NOMO-1 (cell line): ENCODE measurements at regions not wholly inside any gene's neighbourhood (a gene's known extent, or its start where the extent isn't known, plus 50 kb on each side); places are given as distances from the start of the nearest gene placed in this dataset.
A peak's percentile ranks its signal among the peaks of the same experiment; 100 is the strongest.
"Not testable (repeated sequence)": the region's sequence is repeated elsewhere in the genome, so short reads cannot be mapped to it uniquely, and the experiment has no call there.

ENCODE experiments used
- DNase-seq, 2 experiments: peaks; one replicate each; lab custom pipeline; 2025; ENCODE audit not compliant: unreplicated experiment in 2 of 2; lab: John Stamatoyannopoulos, UW

- DNase-seq = not testable (repeated sequence)
Measured at GRCh38 chr2:76697439-76697838, 824.7 kb downstream of the LRRTM4 start.

GRCh38 chr2:76692908-76693307 is 829.3 kb downstream of the LRRTM4 start:
- DNase-seq = no peak

- no peak for DNase-seq
Measured at GRCh38 chr2:76688732-76689131, 833.4 kb downstream of the LRRTM4 start.

- no peak for DNase-seq
Measured at GRCh38 chr2:76687923-76688322, 834.3 kb downstream of the LRRTM4 start.

GRCh38 chr2:76684756-76685155 is 837.4 kb downstream of the LRRTM4 start:
- no peak for DNase-seq

GRCh38 chr2:76679025-76679396 is 843.2 kb downstream of the LRRTM4 start:
- no peak for DNase-seq

- no peak for DNase-seq
Measured at GRCh38 chr2:76678383-76679024, 843.7 kb downstream of the LRRTM4 start.

- no peak for DNase-seq
Measured at GRCh38 chr2:76675212-76675611, 847.0 kb downstream of the LRRTM4 start.

- DNase-seq = no peak
Measured at GRCh38 chr2:76672798-76673197, 849.4 kb downstream of the LRRTM4 start.

GRCh38 chr2:76669966-76670465 is 852.2 kb downstream of the LRRTM4 start:
- no peak for DNase-seq

- DNase-seq = no peak
Measured at GRCh38 chr2:76668279-76668678, 853.9 kb downstream of the LRRTM4 start.

GRCh38 chr2:76667821-76668271 is 854.3 kb downstream of the LRRTM4 start:
- no peak for DNase-seq

GRCh38 chr2:76642129-76642528 is 880.0 kb downstream of the LRRTM4 start:
- DNase-seq = no peak

- no peak for DNase-seq
Measured at GRCh38 chr2:76641506-76641905, 880.7 kb downstream of the LRRTM4 start.

GRCh38 chr2:76640905-76641304 is 881.3 kb downstream of the LRRTM4 start:
- no peak for DNase-seq

- DNase-seq = no peak
Measured at GRCh38 chr2:76639171-76639680, 883.0 kb downstream of the LRRTM4 start.

- DNase-seq = no peak
Measured at GRCh38 chr2:76633276-76633921, 888.8 kb downstream of the LRRTM4 start.

GRCh38 chr2:76625101-76625500 is 897.1 kb downstream of the LRRTM4 start:
- no peak for DNase-seq

- no peak for DNase-seq
Measured at GRCh38 chr2:76613330-76613729, 902.6 kb upstream of the GCFC2 start.

GRCh38 chr2:76612764-76613163 is 902.0 kb upstream of the GCFC2 start:
- DNase-seq = no peak

GRCh38 chr2:76610451-76610850 is 899.7 kb upstream of the GCFC2 start:
- no peak for DNase-seq

GRCh38 chr2:76599732-76600368 is 889.1 kb upstream of the GCFC2 start:
- DNase-seq = peak; percentile 21 to 70
